Left ventricle myocardium inferior (tissue), 1 donor: ENCODE measurements at regions not wholly inside any gene's neighbourhood (a gene's known extent, or its start where the extent isn't known, plus 50 kb on each side); places are given as distances from the start of the nearest gene placed in this dataset.

Experiments
- DNase-seq: peaks from one replicate; pipeline ENCODE4 v3.0.0-alpha.2; 2020
- H3K27ac ChIP-seq: fragments of 200-600 bp; replicated peaks from 2 replicates; pipeline ENCODE4 v1.8.0; 2021
- H3K27me3 ChIP-seq: fragments of 200-600 bp; 2 replicates; pipeline ENCODE4 v1.8.0; 2021; ENCODE audit warnings: low read depth
- H3K36me3 ChIP-seq: fragments of 200-600 bp; 2 replicates; pipeline ENCODE4 v1.8.0; 2021
- H3K4me1 ChIP-seq: fragments of 200-600 bp; 2 replicates; pipeline ENCODE4 v1.8.0; 2021
- H3K4me3 ChIP-seq: fragments of 200-600 bp; 2 replicates; pipeline ENCODE4 v1.8.0; 2021; ENCODE audit warnings: mild to moderate bottlenecking, moderate library complexity
- H3K9me3 ChIP-seq: fragments of 200-600 bp; replicated peaks from 2 replicates; pipeline ENCODE4 v1.8.0; 2021
- CTCF ChIP-seq: fragments of 200-600 bp; IDR thresholded peaks from 2 replicates; pipeline ENCODE4 v1.8.0; 2021; ENCODE audit warnings: antibody characterized with exemption, mild to moderate bottlenecking, borderline replicate concordance
- intact Hi-C: fragments of 100-400 bp; cut with micrococcal nuclease; formaldehyde crosslinking; loops from one replicate; pipeline ENCODE4 v1.11.0; 2022
- donor health status: DM: no; HTN: yes; CAD: no; lungs with severe emphysema.

DNA sequence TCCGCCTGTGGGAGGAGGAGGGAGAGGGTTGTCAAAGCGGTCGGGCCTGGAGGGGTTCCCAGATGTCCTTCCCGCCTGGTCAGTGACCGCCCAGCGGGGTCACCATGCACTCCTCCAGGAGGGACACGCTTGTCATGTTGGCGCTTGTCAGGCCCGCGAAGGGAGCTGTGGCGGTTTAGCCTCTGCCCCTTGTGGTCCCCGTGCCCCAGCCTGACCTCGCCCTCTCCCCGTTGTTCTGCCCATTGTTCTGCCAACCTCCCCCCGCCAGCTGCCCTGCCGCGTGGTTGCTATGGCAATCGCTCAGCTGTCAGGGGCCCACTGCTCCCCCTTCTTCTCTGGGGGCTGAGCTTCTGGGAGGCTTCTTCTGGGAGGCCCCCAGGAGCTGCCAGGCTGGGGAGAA lies 146.4 kb upstream of the CIBAR2 start:
- intact Hi-C loops, result no loop called here
- no peaks in the 10 kb centered on the region for H3K4me1 ChIP-seq
- H3K27ac ChIP-seq, result no peak overlapping the region
- no peaks in the 10 kb centered on the region for H3K9me3 ChIP-seq
- TF ChIP-seq CTCF, result no peak
- H3K36me3 ChIP-seq, result no peaks in the 10 kb centered on the region
- no peaks in the 10 kb centered on the region for H3K27me3 ChIP-seq
- DNase-seq, result no peak
- no peak overlapping the region for H3K4me3 ChIP-seq

GRCh38 chr16:85259115-85259831 lies 147.0 kb upstream of the CIBAR2 start:
- Histone ChIP-seq H3K27ac (no peak overlapping the region), H3K4me3 (no peak overlapping the region), H3K36me3 (no peaks in the 10 kb centered on the region), H3K4me1 (no peaks in the 10 kb centered on the region), H3K9me3 (no peaks in the 10 kb centered on the region), H3K27me3 (no peaks in the 10 kb centered on the region)
- no peak for TF ChIP-seq CTCF
- DNase-seq, result no peak
- intact Hi-C loops, result no loop called here

DNA sequence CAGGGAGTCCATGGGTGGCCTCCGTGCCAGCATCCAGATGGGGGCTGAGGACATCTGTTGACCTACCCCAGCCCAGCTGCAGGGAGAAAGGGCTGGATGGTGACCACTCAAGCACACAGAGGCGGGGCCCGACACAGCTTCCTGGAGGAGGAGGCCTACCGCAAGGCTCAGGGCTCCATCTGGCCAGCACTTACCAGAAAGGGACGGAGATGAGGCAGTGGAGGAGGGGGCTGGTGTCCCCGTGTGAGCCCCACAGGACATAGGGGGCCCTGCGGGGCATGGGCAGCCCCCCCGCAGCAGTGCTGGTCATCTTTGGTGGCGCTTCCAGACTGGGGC lies 147.5 kb upstream of the CIBAR2 start:
- intact Hi-C loops, result no loop called here
- H3K4me1 ChIP-seq, result no peaks in the 10 kb centered on the region
- no peaks in the 10 kb centered on the region for H3K9me3 ChIP-seq
- no peak for TF ChIP-seq CTCF
- no peak overlapping the region for H3K27ac ChIP-seq
- no peaks in the 10 kb centered on the region for H3K27me3 ChIP-seq
- no peaks in the 10 kb centered on the region for H3K36me3 ChIP-seq
- no peak for DNase-seq
- no peak overlapping the region for H3K4me3 ChIP-seq

- intact Hi-C loops, result no loop called here
- TF ChIP-seq CTCF, result no peak
- Histone ChIP-seq H3K27ac (no peak overlapping the region), H3K9me3 (no peaks in the 10 kb centered on the region), H3K4me3 (no peak overlapping the region), H3K27me3 (no peaks in the 10 kb centered on the region), H3K4me1 (no peaks in the 10 kb centered on the region), H3K36me3 (no peaks in the 10 kb centered on the region)
- DNase-seq, result no peak
Observed at GRCh38 chr16:85261204-85261603, 148.9 kb upstream of the CIBAR2 start.

DNA sequence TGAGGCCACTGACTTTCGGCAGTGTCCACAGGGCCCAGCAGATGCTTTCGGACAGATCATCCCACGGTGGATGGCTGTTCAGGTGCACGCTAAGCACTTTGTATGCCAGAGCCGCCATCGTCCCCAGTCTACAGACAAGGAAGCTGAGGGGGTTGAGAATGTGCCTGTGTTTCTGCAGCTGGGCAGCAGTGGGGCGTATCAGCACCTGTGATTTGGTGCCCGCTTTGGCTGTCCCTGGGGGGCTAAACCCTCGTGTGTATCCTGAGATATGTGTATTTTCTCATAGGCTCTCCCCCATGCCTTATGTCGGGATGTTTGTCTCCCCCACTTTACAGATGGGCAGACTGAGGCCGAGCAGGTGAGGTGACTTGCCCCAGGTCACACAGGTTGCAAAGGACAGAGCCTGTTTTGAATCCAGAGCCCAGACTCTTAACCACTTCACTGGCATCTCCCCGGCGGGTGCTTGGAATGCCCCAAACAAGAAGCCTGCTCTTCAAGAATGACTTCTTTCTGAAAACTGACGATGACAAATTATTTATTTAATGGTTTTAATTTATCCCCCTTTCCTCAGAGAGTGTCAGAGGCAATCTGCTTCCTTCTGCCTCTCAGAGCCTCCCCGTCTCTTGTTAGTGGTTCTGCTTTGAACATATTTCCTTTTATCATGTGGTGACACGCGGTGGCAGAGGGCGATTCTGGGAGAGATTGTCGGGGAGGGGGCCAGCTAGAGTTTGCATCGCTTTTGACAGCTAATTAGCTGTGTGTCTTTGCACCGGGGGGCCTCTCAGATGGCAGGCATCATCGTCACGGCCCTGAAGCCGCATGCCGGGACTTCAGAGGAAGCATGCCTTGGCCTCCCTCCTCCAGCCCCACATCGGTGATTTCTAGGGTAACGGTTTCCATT lies 149.6 kb upstream of the CIBAR2 start:
- Histone ChIP-seq H3K4me1 (no peaks in the 10 kb centered on the region), H3K4me3 (no peak overlapping the region), H3K36me3 (no peaks in the 10 kb centered on the region), H3K27ac (no peak overlapping the region), H3K27me3 (no peaks in the 10 kb centered on the region), H3K9me3 (no peaks in the 10 kb centered on the region)
- no peak for TF ChIP-seq CTCF
- no peak for DNase-seq
- intact Hi-C loops, result no loop called here
